ENCODE measurements at regions not wholly inside any gene's neighbourhood (a gene's known extent, or its start where the extent isn't known, plus 50 kb on each side); places are given as distances from the start of the nearest gene placed in this dataset.

DNA sequence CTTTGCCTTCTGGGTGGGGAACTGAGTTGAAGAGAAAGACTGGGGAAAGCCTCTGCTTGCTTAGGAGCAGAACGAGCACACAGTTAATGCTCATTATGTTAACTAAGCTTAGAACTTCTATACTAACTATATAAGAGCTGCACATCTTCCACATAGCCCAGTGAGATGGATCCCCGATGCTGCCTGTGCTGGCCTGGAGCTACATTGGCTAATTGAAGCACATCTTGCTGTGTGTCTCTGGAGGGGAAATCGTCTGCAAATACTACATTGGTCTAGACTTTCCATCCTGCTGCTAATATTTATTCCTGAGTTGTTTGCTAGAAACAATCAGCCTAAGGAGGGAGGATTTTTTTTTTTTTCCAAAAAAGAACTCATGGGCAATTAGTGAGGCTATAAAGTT, 406.3 kb downstream of the HAPSTR1 start:
- no peak for DNase-seq (ENCODE audit: low read depth)
- TF ChIP-seq, protein P1, sequence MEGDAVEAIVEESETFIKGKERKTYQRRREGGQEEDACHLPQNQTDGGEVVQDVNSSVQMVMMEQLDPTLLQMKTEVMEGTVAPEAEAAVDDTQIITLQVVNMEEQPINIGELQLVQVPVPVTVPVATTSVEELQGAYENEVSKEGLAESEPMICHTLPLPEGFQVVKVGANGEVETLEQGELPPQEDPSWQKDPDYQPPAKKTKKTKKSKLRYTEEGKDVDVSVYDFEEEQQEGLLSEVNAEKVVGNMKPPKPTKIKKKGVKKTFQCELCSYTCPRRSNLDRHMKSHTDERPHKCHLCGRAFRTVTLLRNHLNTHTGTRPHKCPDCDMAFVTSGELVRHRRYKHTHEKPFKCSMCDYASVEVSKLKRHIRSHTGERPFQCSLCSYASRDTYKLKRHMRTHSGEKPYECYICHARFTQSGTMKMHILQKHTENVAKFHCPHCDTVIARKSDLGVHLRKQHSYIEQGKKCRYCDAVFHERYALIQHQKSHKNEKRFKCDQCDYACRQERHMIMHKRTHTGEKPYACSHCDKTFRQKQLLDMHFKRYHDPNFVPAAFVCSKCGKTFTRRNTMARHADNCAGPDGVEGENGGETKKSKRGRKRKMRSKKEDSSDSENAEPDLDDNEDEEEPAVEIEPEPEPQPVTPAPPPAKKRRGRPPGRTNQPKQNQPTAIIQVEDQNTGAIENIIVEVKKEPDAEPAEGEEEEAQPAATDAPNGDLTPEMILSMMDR (IDR thresholded peaks at IDR 0.05; ENCODE audit: insufficient read depth, low read length) = no peak
- H3K4me3 ChIP-seq (ENCODE audit: low read depth, low read length) = no peak overlapping the region

DNA sequence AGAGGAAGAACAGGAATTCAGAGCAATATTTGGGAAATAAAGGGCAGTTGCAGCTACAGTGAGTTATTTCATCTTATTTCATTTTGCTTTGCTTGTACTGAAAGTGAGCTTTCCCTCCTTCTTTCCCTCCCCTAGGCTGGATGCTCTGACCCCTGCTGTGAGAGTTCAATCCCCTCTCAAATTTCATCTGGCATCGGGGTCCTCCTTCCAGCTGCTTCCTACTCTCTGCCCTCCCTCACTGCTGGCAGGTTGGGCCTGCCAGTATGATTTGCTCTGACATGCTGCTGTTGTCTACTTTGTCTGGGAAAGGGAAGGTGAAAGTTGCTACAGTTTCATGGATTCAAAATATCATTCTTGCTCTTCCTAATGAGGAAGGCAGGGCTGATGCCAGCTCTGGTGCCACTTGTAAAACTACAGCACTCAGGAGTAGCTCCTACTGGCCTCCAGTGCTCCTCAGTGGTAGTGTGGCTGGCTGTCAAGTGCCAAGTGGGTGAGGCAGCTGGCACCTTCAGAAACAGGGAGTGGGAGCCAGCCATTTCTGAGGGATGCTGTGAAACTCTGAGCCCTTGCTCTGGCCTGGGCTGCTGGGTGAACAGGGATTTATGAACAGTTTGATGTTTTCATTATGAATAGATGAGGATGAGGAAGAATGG, 408.6 kb downstream of the HAPSTR1 start:
- TF ChIP-seq, protein P1 (IDR thresholded peaks at IDR 0.05; ENCODE audit: insufficient read depth, low read length) = no peak
- no peak for DNase-seq (ENCODE audit: low read depth)
- H3K4me3 ChIP-seq (ENCODE audit: low read depth, low read length) = no peak overlapping the region

DNA sequence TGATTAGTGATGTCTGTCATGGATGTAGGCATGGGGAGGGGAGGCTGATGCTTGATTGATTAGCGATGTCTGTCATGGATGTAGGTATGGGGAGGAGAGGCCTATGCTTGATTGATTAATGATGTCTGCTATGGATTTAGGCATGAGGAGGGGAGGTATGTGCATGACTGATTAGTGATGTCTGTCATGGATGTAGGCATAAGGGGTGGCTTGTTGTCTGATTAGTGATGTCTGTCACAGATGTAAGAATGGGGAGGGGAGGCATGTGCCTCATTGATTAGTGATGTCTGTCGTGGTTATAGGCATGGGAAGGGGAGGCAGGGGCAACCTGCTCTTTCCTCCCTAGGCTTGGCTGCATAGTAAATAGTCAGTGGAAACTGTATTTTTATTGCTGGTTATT, 409.4 kb downstream of the HAPSTR1 start:
- DNase-seq (ENCODE audit: low read depth) = no peak
- TF ChIP-seq, protein P1 (IDR thresholded peaks at IDR 0.05; ENCODE audit: insufficient read depth, low read length) = no peak
- H3K4me3 ChIP-seq (ENCODE audit: low read depth, low read length) = no peak overlapping the region

DNA sequence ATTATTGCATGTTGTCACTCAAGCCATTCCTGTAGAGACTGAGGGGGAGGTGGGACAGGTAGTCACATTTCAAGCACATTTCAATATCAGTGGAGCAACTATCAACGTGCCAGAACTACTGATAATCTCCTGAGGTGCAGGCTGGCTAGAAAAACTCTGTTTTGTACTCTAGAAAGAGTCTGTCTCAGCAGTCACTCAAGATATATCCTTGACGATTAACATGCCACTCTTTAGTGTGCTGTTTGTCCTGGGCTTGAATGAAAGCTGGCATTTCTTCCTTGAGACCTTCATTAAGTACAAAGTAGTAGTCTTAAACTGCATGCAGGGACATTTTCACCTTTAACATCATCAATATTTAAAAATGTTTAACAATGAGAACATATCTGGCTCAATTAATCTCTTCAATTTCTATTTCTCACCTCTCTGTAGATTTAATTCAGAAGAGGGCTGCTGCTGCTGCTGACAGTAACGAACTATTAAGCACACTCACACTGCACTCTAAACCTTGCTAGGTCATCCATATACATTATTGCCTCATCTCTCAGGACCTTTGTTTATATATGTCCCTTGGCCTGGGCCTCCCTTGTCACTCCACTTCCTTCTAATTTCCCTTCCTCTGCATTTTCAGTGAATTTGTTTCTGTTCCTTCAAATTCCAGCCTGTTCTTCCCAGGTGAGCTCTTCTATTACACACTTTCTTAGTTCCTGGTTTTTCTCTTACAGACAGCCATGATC, 412.0 kb downstream of the HAPSTR1 start:
- no peak for DNase-seq (ENCODE audit: low read depth)
- no peak overlapping the region for H3K4me3 ChIP-seq (ENCODE audit: low read depth, low read length)
- TF ChIP-seq, protein P1 (IDR thresholded peaks at IDR 0.05; ENCODE audit: insufficient read depth, low read length) = no peak

DNA sequence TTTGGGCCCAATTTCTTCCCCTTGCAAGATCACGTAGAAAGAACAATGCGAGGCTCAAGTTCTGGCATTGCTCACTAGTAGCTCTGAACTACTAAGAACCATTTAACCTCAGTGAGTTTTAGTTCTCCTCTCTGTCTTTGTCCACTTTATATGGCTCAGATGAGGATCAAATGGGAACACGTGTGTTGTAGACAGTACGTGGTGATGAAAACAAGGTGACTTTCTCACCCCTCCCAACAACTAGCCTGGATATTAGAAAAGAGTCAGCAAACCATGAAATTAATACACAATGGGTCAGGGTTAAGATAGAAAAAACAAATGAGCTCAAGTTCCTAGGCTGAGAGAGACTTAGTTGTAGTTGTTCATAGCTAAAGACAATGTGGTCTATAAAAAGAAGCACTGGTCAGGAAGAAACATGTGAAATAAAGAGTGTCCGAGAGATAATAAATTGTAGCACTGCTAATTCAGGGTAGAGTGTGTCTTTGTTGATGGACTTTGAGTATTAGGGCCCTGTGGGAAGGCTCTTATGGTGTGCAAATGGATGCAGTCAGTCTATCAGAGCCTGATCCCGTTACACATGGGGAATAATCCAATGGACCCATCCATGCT, 417.0 kb downstream of the HAPSTR1 start:
- H3K4me3 ChIP-seq (ENCODE audit: low read depth, low read length) = no peak overlapping the region
- TF ChIP-seq, protein P1 (IDR thresholded peaks at IDR 0.05; ENCODE audit: insufficient read depth, low read length) = no peak
- no peak for DNase-seq (ENCODE audit: low read depth)

DNA sequence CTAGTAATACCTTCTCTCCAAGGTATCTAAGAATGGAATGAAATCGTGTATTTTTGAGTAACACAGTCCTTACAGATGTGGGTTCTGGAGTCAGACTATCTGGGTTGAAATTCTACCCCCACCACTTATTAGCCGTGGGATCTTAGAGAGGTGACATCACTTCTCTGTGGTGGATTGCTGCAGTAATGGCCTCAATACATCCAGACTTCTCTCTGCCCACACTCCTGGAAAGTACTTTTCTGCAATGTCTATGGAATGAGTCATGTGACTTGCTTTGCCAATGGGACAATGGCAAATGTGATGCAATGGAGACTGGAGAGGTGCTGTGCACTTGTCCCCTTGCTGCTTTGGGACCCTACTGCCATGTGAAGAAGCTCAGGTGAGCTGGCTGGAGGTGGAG, 418.2 kb downstream of the HAPSTR1 start:
- DNase-seq (ENCODE audit: low read depth) = no peak
- no peak overlapping the region for H3K4me3 ChIP-seq (ENCODE audit: low read depth, low read length)
- TF ChIP-seq, protein P1 (IDR thresholded peaks at IDR 0.05; ENCODE audit: insufficient read depth, low read length) = no peak

Measured in fibroblast of the aortic adventitia (primary cell).